HG03103 (cell line): ENCODE measurements at regions not wholly inside any gene's neighbourhood (a gene's known extent, or its start where the extent isn't known, plus 50 kb on each side); places are given as distances from the start of the nearest gene placed in this dataset.
A peak's percentile ranks its signal among the peaks of the same experiment; 100 is the strongest.
"Not testable (repeated sequence)": the region's sequence is repeated elsewhere in the genome, so short reads cannot be mapped to it uniquely, and the experiment has no call there.

Experiments
- ATAC-seq: cut with Tn5 transposase; IDR thresholded peaks from one replicate; pipeline ENCODE4 v1.9.1; 2021; ENCODE audit warnings: low read depth; ENCODE audit not compliant: unreplicated experiment

GRCh38 chr9:117649126-117649525, 55.1 kb upstream of the TLR4 start:
- ATAC-seq, result no peak

- ATAC-seq, result no peak
Observed at GRCh38 chr9:117644932-117645636, 59.1 kb upstream of the TLR4 start.

- peak; percentile 82 for ATAC-seq
Observed at GRCh38 chr9:117644133-117644931, 59.9 kb upstream of the TLR4 start.

- no peak for ATAC-seq
Observed at GRCh38 chr9:117643288-117643654, 60.9 kb upstream of the TLR4 start.

- not testable (repeated sequence) for ATAC-seq
Observed at GRCh38 chr9:117642571-117643287, 61.5 kb upstream of the TLR4 start.

- no peak for ATAC-seq
Observed at GRCh38 chr9:117636681-117637080, 67.5 kb upstream of the TLR4 start.

GRCh38 chr9:117625154-117625553, 79.0 kb upstream of the TLR4 start:
- ATAC-seq, result no peak

GRCh38 chr9:117624106-117624505, 80.1 kb upstream of the TLR4 start:
- ATAC-seq, result no peak

GRCh38 chr9:117622347-117622746, 81.9 kb upstream of the TLR4 start:
- no peak for ATAC-seq

- ATAC-seq, result no peak
Observed at GRCh38 chr9:117616431-117616831, 87.8 kb upstream of the TLR4 start.

GRCh38 chr9:117612317-117612716, 91.9 kb upstream of the TLR4 start:
- ATAC-seq, result no peak

- ATAC-seq, result no peak
Observed at GRCh38 chr9:117597977-117598376, 106.2 kb upstream of the TLR4 start.

- ATAC-seq, result no peak
Observed at GRCh38 chr9:117596678-117597077, 107.5 kb upstream of the TLR4 start.

GRCh38 chr9:117595650-117596049, 108.6 kb upstream of the TLR4 start:
- no peak for ATAC-seq

GRCh38 chr9:117587263-117587662, 116.9 kb upstream of the TLR4 start:
- ATAC-seq, result no peak

GRCh38 chr9:117574099-117574498, 130.1 kb upstream of the TLR4 start:
- no peak for ATAC-seq

GRCh38 chr9:117564839-117565238, 139.4 kb upstream of the TLR4 start:
- ATAC-seq, result no peak

GRCh38 chr9:117561761-117562160, 142.4 kb upstream of the TLR4 start:
- no peak for ATAC-seq

- ATAC-seq, result peak; percentile 91
Observed at GRCh38 chr9:117555964-117556629, 141.2 kb upstream of the ASTN2 start.

GRCh38 chr9:117552811-117553210, 138.0 kb upstream of the ASTN2 start:
- ATAC-seq, result no peak

GRCh38 chr9:117551171-117551570, 136.3 kb upstream of the ASTN2 start:
- ATAC-seq, result no peak
